ENCODE measurements at regions not wholly inside any gene's neighbourhood (a gene's known extent, or its start where the extent isn't known, plus 50 kb on each side); places are given as distances from the start of the nearest gene placed in this dataset.

GRCh38 chr3:5977331-5977730, 789.8 kb downstream of the EDEM1 start:
- no peak for TF ChIP-seq POLR2A (IDR thresholded peaks at IDR 0.05)
- TF ChIP-seq CTCF (IDR thresholded peaks at IDR 0.05), result no peak
